NCI-H146 treated with DMSO at 0.1 percent for 48 hours (cell line): ENCODE measurements at regions not wholly inside any gene's neighbourhood (a gene's known extent, or its start where the extent isn't known, plus 50 kb on each side); places are given as distances from the start of the nearest gene placed in this dataset.
"Not testable (repeated sequence)": the region's sequence is repeated elsewhere in the genome, so short reads cannot be mapped to it uniquely, and the experiment has no call there.

Source experiments
- DNase-seq: peaks from one replicate; lab custom pipeline; 2025; ENCODE audit not compliant: unreplicated experiment; lab: John Stamatoyannopoulos, UW

- no peak for DNase-seq
Measured at GRCh38 chr15:26083896-26084295, 220.8 kb upstream of the ATP10A start.

DNA sequence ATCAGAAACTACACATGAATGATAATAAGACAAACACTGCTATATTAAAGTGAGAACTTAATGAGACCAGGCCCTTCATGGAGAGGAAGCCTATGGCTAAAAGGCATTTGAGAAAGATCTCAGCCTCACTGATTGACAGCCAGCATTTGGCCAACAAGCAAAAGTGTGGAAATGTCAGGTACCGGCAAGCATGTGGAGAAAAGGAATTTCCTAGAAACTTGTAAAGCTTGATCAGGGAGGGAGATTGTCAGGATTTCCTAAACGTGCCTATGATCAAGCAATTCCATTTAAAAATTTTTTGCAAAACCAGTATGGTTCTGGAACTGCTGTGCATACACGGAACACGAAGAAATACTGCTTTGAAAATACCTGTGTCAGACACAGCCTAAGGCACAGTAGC lies 220.3 kb upstream of the ATP10A start:
- DNase-seq: no peak

- DNase-seq: peak; percentile 81
Measured at GRCh38 chr15:26082221-26083109, 219.3 kb upstream of the ATP10A start.

DNA sequence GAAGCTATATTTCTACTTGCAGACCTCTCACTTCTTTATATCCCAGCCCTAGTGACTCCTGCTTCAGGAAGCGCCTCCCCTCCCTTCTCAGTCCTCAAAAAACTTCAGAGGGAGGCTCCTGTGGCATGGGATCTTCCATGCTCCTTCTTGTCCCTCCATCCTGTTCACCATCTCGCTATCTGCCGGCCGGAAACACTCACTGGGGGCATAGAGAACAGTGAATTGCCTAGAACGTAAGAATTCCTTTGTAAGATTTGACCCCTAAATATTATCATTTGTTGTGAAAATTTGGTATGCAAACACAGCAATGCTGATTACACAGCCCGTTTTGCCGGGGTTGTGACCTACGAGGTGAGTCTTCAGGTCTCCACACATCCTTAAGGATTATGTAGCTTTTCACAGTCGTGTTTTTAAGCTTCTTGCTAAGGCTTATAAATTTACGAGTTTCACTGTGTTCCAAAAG lies 218.7 kb upstream of the ATP10A start:
- no peak for DNase-seq

- DNase-seq: no peak
Measured at GRCh38 chr15:26075770-26076169, 212.6 kb upstream of the ATP10A start.

- no peak for DNase-seq
Measured at GRCh38 chr15:26073430-26074333, 210.6 kb upstream of the ATP10A start.

- DNase-seq: no peak
Measured at GRCh38 chr15:26070095-26070532, 207.0 kb upstream of the ATP10A start.

DNA sequence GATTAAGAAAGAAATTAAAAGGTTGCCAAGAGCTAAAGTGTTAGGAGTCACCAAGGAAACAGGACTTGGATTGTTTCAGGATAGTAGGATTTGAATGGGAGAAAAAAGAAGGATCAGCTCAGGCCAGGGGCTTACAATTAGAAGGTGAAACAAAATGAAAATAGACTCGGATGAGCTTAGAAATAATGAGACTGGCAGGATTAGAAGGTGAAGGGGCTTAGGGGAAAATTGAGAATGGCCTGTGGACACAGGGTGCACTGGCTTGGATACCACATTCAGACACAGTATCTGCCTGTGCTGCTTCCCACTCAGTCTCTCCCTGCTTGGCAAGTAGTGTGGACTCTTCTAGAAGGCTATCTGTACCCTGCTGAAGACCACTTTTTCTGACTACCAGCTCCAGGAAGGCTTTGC lies 206.1 kb upstream of the ATP10A start:
- no peak for DNase-seq

- DNase-seq: no peak
Measured at GRCh38 chr15:26066896-26067295, 203.8 kb upstream of the ATP10A start.

GRCh38 chr15:26065723-26066122 lies 202.6 kb upstream of the ATP10A start:
- DNase-seq: no peak

DNA sequence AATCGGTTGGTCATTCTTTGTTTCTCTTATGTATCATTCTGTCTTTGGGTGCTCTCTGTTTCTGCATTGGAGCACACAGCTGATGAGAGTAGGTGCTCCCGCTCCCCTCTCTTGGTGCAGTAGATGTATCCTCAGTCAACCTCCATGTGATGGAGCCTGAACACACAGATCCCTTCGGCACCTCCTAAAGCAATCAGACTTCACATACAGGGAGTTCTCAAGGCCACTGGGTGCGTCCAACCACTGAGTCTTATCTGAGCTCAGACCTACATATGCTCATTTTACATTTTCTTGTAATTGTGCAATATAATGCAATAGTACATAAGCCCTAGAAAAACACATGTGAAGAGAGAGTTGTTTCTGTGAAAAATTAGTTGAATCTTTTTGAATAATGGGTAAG lies 198.1 kb upstream of the ATP10A start:
- DNase-seq: no peak

DNA sequence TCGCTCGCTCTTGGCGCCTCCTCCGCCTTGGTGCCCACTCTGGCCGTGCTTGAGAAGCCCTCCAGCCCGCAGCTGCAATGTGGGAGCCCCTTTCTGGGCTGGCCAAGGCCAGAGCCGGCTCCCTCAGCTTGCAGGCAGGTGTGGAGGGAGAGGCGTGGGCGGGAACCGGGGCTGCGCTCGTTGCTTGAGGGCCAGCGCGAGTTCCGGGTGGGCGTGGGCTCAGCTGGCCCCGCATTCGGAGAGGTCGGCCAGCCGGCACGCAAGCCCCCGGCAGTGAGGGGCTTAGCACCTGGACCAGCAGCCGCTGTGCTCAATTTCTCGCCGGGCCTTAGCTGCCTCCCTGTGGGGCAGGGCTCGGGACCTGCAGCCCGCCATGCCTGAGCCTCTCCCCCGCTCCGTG lies 193.6 kb upstream of the ATP10A start:
- DNase-seq: not testable (repeated sequence)

DNA sequence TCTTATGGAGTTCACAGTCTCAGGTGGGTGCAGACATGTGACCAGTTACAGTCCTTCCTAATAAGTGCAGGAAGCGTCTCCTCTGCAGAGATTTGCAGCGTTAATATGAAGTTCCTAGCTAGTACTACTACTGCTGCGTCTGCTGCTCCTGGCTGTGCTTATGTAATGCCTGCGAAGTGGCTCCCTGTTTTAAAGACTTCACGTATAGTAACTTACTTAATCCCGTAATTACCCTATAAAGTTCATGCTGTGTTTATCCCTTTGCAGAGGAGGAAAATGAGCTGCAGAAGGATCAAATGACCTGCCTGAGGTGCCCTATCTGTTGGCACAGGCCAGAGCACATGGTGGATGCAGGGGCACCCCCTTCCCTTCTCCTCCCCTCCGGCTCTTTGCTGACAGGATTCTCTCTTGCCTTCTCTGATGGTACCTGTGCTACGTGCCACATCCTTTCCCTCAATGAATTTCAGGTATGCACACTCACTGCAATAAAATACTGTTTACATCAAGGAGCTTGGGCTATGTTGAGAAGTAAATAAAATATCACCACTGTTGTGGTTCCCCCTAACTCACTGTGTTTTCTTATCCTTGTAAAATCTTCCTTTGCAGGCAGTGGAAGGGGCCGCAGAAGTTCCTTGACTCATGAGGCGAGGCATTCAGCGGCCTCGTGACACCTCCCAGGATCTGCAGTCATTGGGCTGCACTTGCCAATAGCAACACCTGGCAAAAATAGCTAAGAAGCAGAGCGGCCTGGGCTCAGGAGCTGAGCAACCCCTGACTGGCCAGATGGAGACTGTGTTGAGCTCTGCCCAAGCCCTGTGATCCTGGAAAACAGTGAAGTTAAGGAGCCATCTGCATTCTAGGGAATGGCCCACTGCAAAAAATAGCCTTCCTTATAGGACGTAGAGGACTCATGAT lies 188.9 kb upstream of the ATP10A start:
- DNase-seq: no peak

GRCh38 chr15:26050984-26051383 lies 187.9 kb upstream of the ATP10A start:
- no peak for DNase-seq

- no peak for DNase-seq
Measured at GRCh38 chr15:26049900-26050657, 187.0 kb upstream of the ATP10A start.

- DNase-seq: no peak
Measured at GRCh38 chr15:26048669-26049068, 185.5 kb upstream of the ATP10A start.

GRCh38 chr15:26045516-26045915 lies 182.4 kb upstream of the ATP10A start:
- no peak for DNase-seq

- no peak for DNase-seq
Measured at GRCh38 chr15:26043018-26043417, 179.9 kb upstream of the ATP10A start.

DNA sequence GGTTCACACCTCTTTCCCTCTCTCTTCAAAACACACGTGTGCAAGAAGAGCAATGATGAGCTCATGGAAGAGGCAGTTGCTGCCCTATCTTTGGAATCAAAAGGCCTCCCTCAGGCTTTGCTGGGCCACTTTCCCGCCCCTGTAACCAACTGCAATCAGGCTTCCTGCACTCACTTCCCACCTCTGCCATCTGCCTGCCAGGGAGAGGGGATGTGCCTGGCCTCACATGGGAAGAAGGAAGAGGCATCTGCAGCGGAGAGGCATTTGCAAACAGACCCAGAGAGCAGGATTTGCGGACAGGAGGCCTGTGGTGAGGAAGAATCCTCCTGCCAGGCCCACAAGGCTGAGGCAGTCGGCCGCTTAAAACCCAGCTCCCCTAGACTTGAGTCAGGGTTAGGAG lies 175.6 kb upstream of the ATP10A start:
- no peak for DNase-seq

DNA sequence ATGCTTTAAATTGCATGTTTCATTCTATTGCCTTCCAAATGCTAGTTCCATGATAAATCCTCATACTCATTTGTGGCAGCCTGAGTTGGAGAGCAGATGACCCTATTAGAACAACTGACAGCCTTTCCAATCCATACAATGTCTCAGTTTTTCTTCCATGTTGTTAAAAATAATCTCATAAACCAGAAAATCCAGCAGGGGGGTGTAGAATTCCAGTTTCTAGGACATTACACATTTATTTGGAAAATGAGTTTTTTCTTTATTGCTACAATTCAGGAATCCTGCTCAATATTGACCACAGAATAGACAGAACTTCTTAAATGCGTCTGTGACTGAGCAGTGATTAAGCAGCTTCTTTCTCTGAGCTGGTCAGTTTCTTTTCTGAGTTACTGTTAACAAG lies 174.2 kb upstream of the ATP10A start:
- DNase-seq: no peak
